ENCODE measurements at regions not wholly inside any gene's neighbourhood (a gene's known extent, or its start where the extent isn't known, plus 50 kb on each side); places are given as distances from the start of the nearest gene placed in this dataset.

GRCh38 chr9:30198463-30199309 is 2185.8 kb upstream of the ACO1 start:
- H4K91ac ChIP-seq (ENCODE audit: insufficient read length, low read depth, low read length), result no peak overlapping the region
- H3K36me3 Mint-ChIP-seq (ENCODE audit: insufficient read depth in 1 of 3, low read depth in 3 of 3), result peaks cover 9 to 14% (median 10%) of the 10 kb centered on the region in 3 experiments
- H3K14ac ChIP-seq (ENCODE audit: insufficient read depth, low read length), result no peak overlapping the region
- no peak overlapping the region for H3T11ph ChIP-seq (ENCODE audit: low read length)
- no peak overlapping the region for H4K8ac ChIP-seq (replicated peaks; ENCODE audit: insufficient read length, low read depth, low read length)
- no peak overlapping the region for H2BK5ac ChIP-seq (ENCODE audit: insufficient read length, low read length)
- no peak overlapping the region for H3K9ac ChIP-seq (ENCODE audit: extremely low read depth, insufficient read length, low read length)
- H3K23ac ChIP-seq (ENCODE audit: insufficient read length, low read depth, low read length), result no peak overlapping the region
- H3K27me3 ChIP-seq (ENCODE audit: insufficient read depth, low read length), result no peaks in the 10 kb centered on the region
- H3K4me2 ChIP-seq (ENCODE audit: insufficient read depth, insufficient read length, low read length), result no peak overlapping the region
- WGBS (ENCODE audit: extremely low coverage, insufficient read length, low lambda C conversion rate), result no CpG with 5 or more reads among the region's 24 CpGs
- H4K20me1 ChIP-seq (ENCODE audit: control insufficient read depth, insufficient read depth, insufficient read length), result no peaks in the 10 kb centered on the region
- H3K27me3 Mint-ChIP-seq (ENCODE audit: low read depth), result no peaks in the 10 kb centered on the region
- H2BK20ac ChIP-seq (ENCODE audit: low read depth, low read length, poor library complexity, severe bottlenecking), result no peak overlapping the region
- H3K9me3 Mint-ChIP-seq, result peaks cover 10 to 14% of the 10 kb centered on the region in 2 experiments
- TF ChIP-seq CTCF (conservative IDR thresholded peaks at IDR 0.05), result peak; percentile 28; the same call in 1 of the 3 replicates
- H3K79me2 ChIP-seq (ENCODE audit: insufficient read depth, low read length), result no peaks in the 10 kb centered on the region
- H3K23me2 ChIP-seq (ENCODE audit: insufficient read length, low read depth, low read length, poor library complexity, severe bottlenecking), result no peaks in the 10 kb centered on the region
- H2BK15ac ChIP-seq (ENCODE audit: low read depth, low read length), result no peak overlapping the region
- no peaks in the 10 kb centered on the region for H3K4me1 Mint-ChIP-seq
- no peak overlapping the region for H3K27ac ChIP-seq (ENCODE audit: insufficient read length, low read depth, low read length)
- peaks cover 9% of the 10 kb centered on the region for H3K9me3 ChIP-seq (ENCODE audit: control insufficient read depth, low read depth, low read length)
- no peak overlapping the region for H2AK5ac ChIP-seq (ENCODE audit: insufficient read length, low read length)
- no peak overlapping the region for H3K4ac ChIP-seq (ENCODE audit: low read depth, low read length)
- H3K27ac Mint-ChIP-seq, result no peak overlapping the region
- H3K79me1 ChIP-seq (ENCODE audit: insufficient read depth, low read depth, low read length, poor library complexity, severe bottlenecking), result no peaks in the 10 kb centered on the region
- no peak overlapping the region for H2AFZ ChIP-seq (ENCODE audit: low read length)
- no peak overlapping the region for H2BK12ac ChIP-seq (ENCODE audit: insufficient read length, low read depth, low read length)
- H3K4me3 Mint-ChIP-seq, result no peak overlapping the region
- H3K18ac ChIP-seq (ENCODE audit: insufficient read length, low read depth, low read length), result no peak overlapping the region
- H4K5ac ChIP-seq (ENCODE audit: insufficient read length, low read depth, low read length), result no peak overlapping the region
- no peaks in the 10 kb centered on the region for H3K4me1 ChIP-seq (ENCODE audit: insufficient read depth, low read length)
- no peak overlapping the region for H2BK120ac ChIP-seq (ENCODE audit: low read depth, low read length, poor library complexity, severe bottlenecking)
- H3K56ac ChIP-seq (ENCODE audit: insufficient read length, low read depth, low read length), result no peak overlapping the region
- DNase-seq, result peak; percentile 37

All from H9 (cell line).